ENCODE measurements at regions not wholly inside any gene's neighbourhood (a gene's known extent, or its start where the extent isn't known, plus 50 kb on each side); places are given as distances from the start of the nearest gene placed in this dataset.
"Not testable (repeated sequence)": the region's sequence is repeated elsewhere in the genome, so short reads cannot be mapped to it uniquely, and the experiment has no call there.

GRCh38 chr7:66504131-66504530 is 124.5 kb upstream of the KCTD7 start:
- H3K27ac ChIP-seq (ENCODE audit: low read depth, low read length, poor library complexity, severe bottlenecking) = no peak overlapping the region
- H3K27me3 ChIP-seq (replicated peaks; ENCODE audit: insufficient read depth, low read depth, low read length, poor library complexity) = no peaks in the 10 kb centered on the region
- ChIA-PET POLR2A (ENCODE audit: low non-redundant PET) (no interaction called here), CTCF (no interaction called here)
- H3K36me3 ChIP-seq (ENCODE audit: insufficient read depth, low read length, poor library complexity, severe bottlenecking) = no peaks in the 10 kb centered on the region
- H3K4me1 ChIP-seq (ENCODE audit: insufficient read depth, low read length, poor library complexity, severe bottlenecking) = no peaks in the 10 kb centered on the region
- no peak overlapping the region for H3K4me3 ChIP-seq (ENCODE audit: low read depth, low read length, poor library complexity, severe bottlenecking)
- intact Hi-C loops (cut with micrococcal nuclease; ENCODE audit: unreplicated experiment) = no loop called here
- BruUV-seq (replicated peaks) = no TSS peak
- H3K9me3 ChIP-seq (ENCODE audit: low read depth, low read length, poor library complexity, severe bottlenecking) = no peaks in the 10 kb centered on the region
- DNase-seq (ENCODE audit: low spot score) = no peak
- TF ChIP-seq EZH2 (IDR thresholded peaks at IDR 0.05; ENCODE audit: borderline replicate concordance, low read depth, low read length, poor library complexity, severe bottlenecking) = no peak
- TF ChIP-seq, protein P1, sequence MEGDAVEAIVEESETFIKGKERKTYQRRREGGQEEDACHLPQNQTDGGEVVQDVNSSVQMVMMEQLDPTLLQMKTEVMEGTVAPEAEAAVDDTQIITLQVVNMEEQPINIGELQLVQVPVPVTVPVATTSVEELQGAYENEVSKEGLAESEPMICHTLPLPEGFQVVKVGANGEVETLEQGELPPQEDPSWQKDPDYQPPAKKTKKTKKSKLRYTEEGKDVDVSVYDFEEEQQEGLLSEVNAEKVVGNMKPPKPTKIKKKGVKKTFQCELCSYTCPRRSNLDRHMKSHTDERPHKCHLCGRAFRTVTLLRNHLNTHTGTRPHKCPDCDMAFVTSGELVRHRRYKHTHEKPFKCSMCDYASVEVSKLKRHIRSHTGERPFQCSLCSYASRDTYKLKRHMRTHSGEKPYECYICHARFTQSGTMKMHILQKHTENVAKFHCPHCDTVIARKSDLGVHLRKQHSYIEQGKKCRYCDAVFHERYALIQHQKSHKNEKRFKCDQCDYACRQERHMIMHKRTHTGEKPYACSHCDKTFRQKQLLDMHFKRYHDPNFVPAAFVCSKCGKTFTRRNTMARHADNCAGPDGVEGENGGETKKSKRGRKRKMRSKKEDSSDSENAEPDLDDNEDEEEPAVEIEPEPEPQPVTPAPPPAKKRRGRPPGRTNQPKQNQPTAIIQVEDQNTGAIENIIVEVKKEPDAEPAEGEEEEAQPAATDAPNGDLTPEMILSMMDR (conservative IDR thresholded peaks at IDR 0.05; ENCODE audit: low read depth, low read length) = no peak

DNA sequence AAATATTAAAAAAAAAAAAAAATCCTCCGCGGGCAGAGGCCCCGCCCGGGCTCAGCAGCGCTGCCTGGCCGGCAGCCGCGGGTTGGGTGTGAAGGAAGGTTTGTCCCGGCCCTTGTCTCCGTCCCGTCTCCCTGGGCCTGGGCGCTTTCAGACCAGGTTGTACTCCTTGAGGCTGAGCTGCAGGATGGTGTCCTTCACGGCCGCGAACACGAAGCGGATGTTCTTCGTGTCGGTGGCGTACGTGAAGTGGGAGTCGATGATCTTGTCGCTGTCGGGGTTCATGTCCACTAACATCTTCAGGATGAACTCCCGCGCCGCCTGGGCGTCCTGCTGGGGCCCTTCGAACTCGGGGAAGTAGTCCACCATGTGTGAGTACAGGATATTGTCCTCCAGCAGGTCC is 123.7 kb upstream of the KCTD7 start:
- Histone ChIP-seq H3K4me1 (ENCODE audit: insufficient read depth, low read length, poor library complexity, severe bottlenecking) (no peaks in the 10 kb centered on the region), H3K9me3 (ENCODE audit: low read depth, low read length, poor library complexity, severe bottlenecking) (no peaks in the 10 kb centered on the region), H3K27ac (ENCODE audit: low read depth, low read length, poor library complexity, severe bottlenecking) (no peak overlapping the region), H3K36me3 (ENCODE audit: insufficient read depth, low read length, poor library complexity, severe bottlenecking) (no peaks in the 10 kb centered on the region), H3K4me3 (ENCODE audit: low read depth, low read length, poor library complexity, severe bottlenecking) (no peak overlapping the region), H3K27me3 (replicated peaks; ENCODE audit: insufficient read depth, low read depth, low read length, poor library complexity) (no peaks in the 10 kb centered on the region)
- no peak for TF ChIP-seq EZH2 (IDR thresholded peaks at IDR 0.05; ENCODE audit: borderline replicate concordance, low read depth, low read length, poor library complexity, severe bottlenecking)
- TF ChIP-seq, protein P1 (conservative IDR thresholded peaks at IDR 0.05; ENCODE audit: low read depth, low read length) = no peak
- DNase-seq (ENCODE audit: low spot score) = no peak
- intact Hi-C loops (cut with micrococcal nuclease; ENCODE audit: unreplicated experiment) = no loop called here
- CTCF ChIA-PET = no interaction called here
- no TSS peak for BruUV-seq (replicated peaks)
- POLR2A ChIA-PET (ENCODE audit: low non-redundant PET) = no interaction called here

- H3K9me3 ChIP-seq (ENCODE audit: low read depth, low read length, poor library complexity, severe bottlenecking) = no peaks in the 10 kb centered on the region
- H3K27me3 ChIP-seq (replicated peaks; ENCODE audit: insufficient read depth, low read depth, low read length, poor library complexity) = no peaks in the 10 kb centered on the region
- no peak overlapping the region for H3K27ac ChIP-seq (ENCODE audit: low read depth, low read length, poor library complexity, severe bottlenecking)
- TF ChIP-seq, protein P1 (conservative IDR thresholded peaks at IDR 0.05; ENCODE audit: low read depth, low read length) = no peak
- no peak for TF ChIP-seq EZH2 (IDR thresholded peaks at IDR 0.05; ENCODE audit: borderline replicate concordance, low read depth, low read length, poor library complexity, severe bottlenecking)
- POLR2A ChIA-PET (ENCODE audit: low non-redundant PET) = no interaction called here
- BruUV-seq (replicated peaks) = no TSS peak
- H3K4me3 ChIP-seq (ENCODE audit: low read depth, low read length, poor library complexity, severe bottlenecking) = peak overlapping the region; percentile 28
- DNase-seq (ENCODE audit: low spot score) = no peak
- intact Hi-C loops (cut with micrococcal nuclease; ENCODE audit: unreplicated experiment) = no loop called here
- no peaks in the 10 kb centered on the region for H3K36me3 ChIP-seq (ENCODE audit: insufficient read depth, low read length, poor library complexity, severe bottlenecking)
- CTCF ChIA-PET = no interaction called here
- H3K4me1 ChIP-seq (ENCODE audit: insufficient read depth, low read length, poor library complexity, severe bottlenecking) = no peaks in the 10 kb centered on the region
Observed at GRCh38 chr7:66505531-66506451, 122.9 kb upstream of the KCTD7 start.

DNA sequence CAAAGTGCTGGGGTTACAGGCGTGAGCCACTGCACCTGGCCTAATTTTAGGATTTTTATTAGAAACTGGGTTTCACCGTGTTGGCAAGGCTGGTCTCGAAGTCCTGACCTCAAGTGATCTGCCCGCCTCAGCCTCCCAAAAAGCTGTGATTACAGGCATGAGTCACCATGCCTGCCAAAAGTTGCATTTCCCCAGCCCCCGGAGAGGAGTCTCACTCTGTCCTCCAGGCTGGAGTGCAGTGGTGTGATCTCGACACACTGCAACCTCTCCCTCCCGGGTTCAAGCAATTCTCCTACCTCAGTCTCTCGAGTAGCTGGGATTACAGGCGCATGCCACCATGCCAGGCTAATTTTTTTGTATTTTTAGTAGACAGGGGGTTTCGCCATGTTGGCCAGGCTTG is 122.0 kb upstream of the KCTD7 start:
- intact Hi-C loops (cut with micrococcal nuclease; ENCODE audit: unreplicated experiment); POLR2A ChIA-PET (ENCODE audit: low non-redundant PET); H3K9me3 ChIP-seq (ENCODE audit: low read depth, low read length, poor library complexity, severe bottlenecking); BruUV-seq (replicated peaks); DNase-seq (ENCODE audit: low spot score); H3K4me1 ChIP-seq (ENCODE audit: insufficient read depth, low read length, poor library complexity, severe bottlenecking); H3K36me3 ChIP-seq (ENCODE audit: insufficient read depth, low read length, poor library complexity, severe bottlenecking); CTCF ChIA-PET; H3K27me3 ChIP-seq (replicated peaks; ENCODE audit: insufficient read depth, low read depth, low read length, poor library complexity); H3K4me3 ChIP-seq (ENCODE audit: low read depth, low read length, poor library complexity, severe bottlenecking); H3K27ac ChIP-seq (ENCODE audit: low read depth, low read length, poor library complexity, severe bottlenecking): not testable (repeated sequence)

Measured in A673 (cell line).